ENCODE measurements at regions not wholly inside any gene's neighbourhood (a gene's known extent, or its start where the extent isn't known, plus 50 kb on each side); places are given as distances from the start of the nearest gene placed in this dataset.

GRCh38 chr18:30192216-30192615, 850.3 kb downstream of the DSC3 start:
- TF ChIP-seq POLR2A (IDR thresholded peaks at IDR 0.05; ENCODE audit: low read length): no peak
- TF ChIP-seq HDAC2 (IDR thresholded peaks at IDR 0.05): no peak
- TF ChIP-seq EP300 (IDR thresholded peaks at IDR 0.05): no peak
- no peak for TF ChIP-seq CTCF (IDR thresholded peaks at IDR 0.05)
- TF ChIP-seq EHMT2 (IDR thresholded peaks at IDR 0.05; ENCODE audit: low read depth): no peak
- TF ChIP-seq HEYL (CRISPR knock-in tag; IDR thresholded peaks at IDR 0.05): no peak
